K562 (cell line): ENCODE measurements at regions not wholly inside any gene's neighbourhood (a gene's known extent, or its start where the extent isn't known, plus 50 kb on each side); places are given as distances from the start of the nearest gene placed in this dataset.
A peak's percentile ranks its signal among the peaks of the same experiment; 100 is the strongest.

Source experiments
- CBFA2T3 ChIP-seq: fragments of 450-650 bp; IDR thresholded peaks from 2 replicates; pipeline ENCODE4 v1.6.1; 2017
- CTCFL ChIP-seq: IDR thresholded peaks from 2 replicates; pipeline ENCODE4 v1.6.1; 2011; ENCODE audit warnings: borderline replicate concordance, low read depth, mild to moderate bottlenecking, moderate library complexity, low read length; ENCODE audit not compliant: insufficient read depth, poor library complexity, severe bottlenecking
- CXXC5 ChIP-seq: fragments of 250-450 bp; sonication (Bioruptor Pico); IDR thresholded peaks from 2 replicates; pipeline ENCODE4 v1.8.0; 2022; ENCODE audit warnings: inconsistent platforms, mild to moderate bottlenecking, moderate library complexity
- JUN ChIP-seq, 2 experiments: sonication (generic) in 1 of 2; formaldehyde crosslinking in 1 of 2; IDR thresholded peaks; 2 replicates each; pipeline versions ENCODE4 v1.6.1 to v1.8.0; 2012 to 2022; ENCODE audit warnings: borderline replicate concordance in 2 of 2, mild to moderate bottlenecking in 2 of 2, improper control_type of control experiment in 1 of 2, low read depth in 1 of 2, low read length in 1 of 2, missing genetic modification reagents in 1 of 2
- KHSRP ChIP-seq: fragments of 450-650 bp; IDR thresholded peaks from 2 replicates; pipeline ENCODE4 v1.6.1; 2017
- NCOR1 ChIP-seq: fragments of 450-650 bp; IDR thresholded peaks from 2 replicates; pipeline ENCODE4 v1.6.1; 2016; ENCODE audit warnings: mild to moderate bottlenecking, moderate library complexity
- POLR2H ChIP-seq: IDR thresholded peaks from 2 replicates; pipeline ENCODE4 v1.6.1; 2016; ENCODE audit warnings: missing genetic modification characterization, low read depth, mild to moderate bottlenecking, control low read depth, missing compliant biosample characterization, moderate library complexity
- RBM15 ChIP-seq: fragments of 200-400 bp; formaldehyde crosslinking; IDR thresholded peaks from 2 replicates; pipeline ENCODE4 v1.6.1; 2018; ENCODE audit warnings: mild to moderate bottlenecking, low read length, moderate library complexity; ENCODE audit not compliant: insufficient read depth
- SMAD4 ChIP-seq: fragments of 250-450 bp; sonication (Bioruptor Pico); conservative IDR thresholded peaks from 2 replicates; pipeline ENCODE4 v1.8.0; 2021; ENCODE audit warnings: inconsistent platforms, mild to moderate bottlenecking, moderate library complexity
- SMARCC2 ChIP-seq: fragments of 450-650 bp; IDR thresholded peaks from 2 replicates; pipeline ENCODE4 v1.6.1; 2017; ENCODE audit warnings: antibody characterized with exemption, moderate library complexity, mild to moderate bottlenecking, low read depth
- TBL1XR1 ChIP-seq, 2 experiments: IDR thresholded peaks; 2 replicates each; pipeline ENCODE4 v1.6.1; 2012; ENCODE audit warnings: improper control_type of control experiment in 2 of 2, low read length in 2 of 2, mild to moderate bottlenecking in 1 of 2
- TEAD4 ChIP-seq, 2 experiments: sonication (generic) in 1 of 2; formaldehyde crosslinking in 1 of 2; IDR thresholded peaks; 2 replicates each; pipeline versions ENCODE4 v1.6.1 to v1.8.0; 2012 to 2022; ENCODE audit warnings: borderline replicate concordance in 1 of 2, inconsistent platforms in 1 of 2, low read length in 1 of 2, mild to moderate bottlenecking in 1 of 2, missing genetic modification reagents in 1 of 2
- TRIM24 ChIP-seq, 2 experiments: fragments of 450-650 bp; IDR thresholded peaks; 2 replicates each; pipeline ENCODE4 v1.6.1; 2016
- VEZF1 ChIP-seq: fragments of 200-800 bp; sonication (Bioruptor generic); IDR thresholded peaks from 2 replicates; pipeline ENCODE4 v1.6.1; 2017; ENCODE audit warnings: missing genetic modification characterization, missing compliant biosample characterization
- ZMIZ1 ChIP-seq, 2 experiments: fragments of 150-350 bp in 1 of 2; IDR thresholded peaks; 2 replicates each; pipeline ENCODE4 v1.6.1; 2012 to 2016; ENCODE audit warnings: low read depth in 2 of 2, low read length in 2 of 2, mild to moderate bottlenecking in 1 of 2, moderate library complexity in 1 of 2
- TF ChIP-seq, protein P1 (sequence below), 2 experiments: IDR thresholded peaks in 1 of 2; conservative IDR thresholded peaks in 1 of 2; 2 replicates each; pipeline ENCODE4 v1.6.1; 2016; ENCODE audit warnings: low read depth in 2 of 2, mild to moderate bottlenecking in 1 of 2, missing compliant biosample characterization in 1 of 2, missing genetic modification characterization in 1 of 2, moderate library complexity in 1 of 2

DNA sequence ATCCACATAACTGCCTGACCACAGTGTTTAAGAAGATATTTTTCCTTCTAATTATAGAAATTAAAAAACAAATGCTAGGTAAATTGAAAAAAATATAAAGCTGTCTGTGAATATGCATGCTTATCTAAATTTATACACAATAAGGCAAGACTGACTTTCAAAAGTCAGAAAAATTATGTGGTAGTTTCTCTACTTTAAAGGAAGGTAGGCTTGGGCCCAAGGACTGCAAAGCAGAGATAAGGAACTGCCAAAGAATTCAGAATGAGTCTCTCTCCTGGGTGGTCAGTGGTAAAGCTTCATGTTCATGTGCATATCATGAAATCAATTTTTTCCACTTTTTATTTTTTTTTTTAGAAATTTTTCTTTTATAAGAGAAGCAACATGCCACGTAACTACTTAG is 998.6 kb downstream of the REEP3 start (continued):
- TF ChIP-seq JUN (IDR thresholded peaks at IDR 0.05; ENCODE audit: borderline replicate concordance, low read depth, low read length) = 0 out of 2 replicates have a peak, but pooled peaks have one; percentile 41
- TF ChIP-seq JUN (CRISPR knock-in tag; IDR thresholded peaks at IDR 0.05; ENCODE audit: borderline replicate concordance) = no peak
- TF ChIP-seq SMARCC2 = peak; percentile 80
- TF ChIP-seq CXXC5 = 0 out of 2 replicates have a peak, but pooled peaks have one; percentile 20
- no peak for TF ChIP-seq KHSRP
- TF ChIP-seq TEAD4 (IDR thresholded peaks at IDR 0.05; ENCODE audit: low read length) = peak; percentile 94
- no peak for TF ChIP-seq TEAD4 (CRISPR knock-in tag; IDR thresholded peaks at IDR 0.05; ENCODE audit: borderline replicate concordance)
- peak in 1 of 2 experiments; percentile 78; a peak in 2 of 4 replicates for TF ChIP-seq ZMIZ1 (IDR thresholded peaks at IDR 0.05; ENCODE audit: low read depth in 2 of 2, low read length in 2 of 2)
- TF ChIP-seq, protein P1, sequence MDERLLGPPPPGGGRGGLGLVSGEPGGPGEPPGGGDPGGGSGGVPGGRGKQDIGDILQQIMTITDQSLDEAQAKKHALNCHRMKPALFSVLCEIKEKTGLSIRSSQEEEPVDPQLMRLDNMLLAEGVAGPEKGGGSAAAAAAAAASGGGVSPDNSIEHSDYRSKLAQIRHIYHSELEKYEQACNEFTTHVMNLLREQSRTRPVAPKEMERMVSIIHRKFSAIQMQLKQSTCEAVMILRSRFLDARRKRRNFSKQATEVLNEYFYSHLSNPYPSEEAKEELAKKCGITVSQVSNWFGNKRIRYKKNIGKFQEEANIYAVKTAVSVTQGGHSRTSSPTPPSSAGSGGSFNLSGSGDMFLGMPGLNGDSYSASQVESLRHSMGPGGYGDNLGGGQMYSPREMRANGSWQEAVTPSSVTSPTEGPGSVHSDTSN (CRISPR knock-in tag; IDR thresholded peaks at IDR 0.05; ENCODE audit: low read depth) = no peak
- TF ChIP-seq, protein P1 (tag; conservative IDR thresholded peaks at IDR 0.05; ENCODE audit: low read depth) = peak; percentile 35; the same call in 1 of the 2 replicates
- TF ChIP-seq POLR2H (tag) = 0 out of 2 replicates have a peak, but pooled peaks have one; percentile 29
- peak; percentile 88 for TF ChIP-seq CBFA2T3
- TF ChIP-seq TRIM24 (IDR thresholded peaks at IDR 0.05) = peak in 1 of 2 experiments; percentile 19; a peak in 2 of 4 replicates
- TF ChIP-seq VEZF1 (CRISPR knock-in tag) = peak; percentile 22; the same call in 1 of the 2 replicates
- peak; percentile 69 for TF ChIP-seq NCOR1
- peak; percentile 50; the same call in 1 of the 2 replicates for TF ChIP-seq SMAD4 (CRISPR knock-in tag)
- peak in 1 of 2 experiments; percentile 36; a peak in 1 of 4 replicates for TF ChIP-seq TBL1XR1 (IDR thresholded peaks at IDR 0.05; ENCODE audit: low read length in 2 of 2)
- TF ChIP-seq CTCFL = no peak
- TF ChIP-seq RBM15 = no peak
